ENCODE measurements at regions not wholly inside any gene's neighbourhood (a gene's known extent, or its start where the extent isn't known, plus 50 kb on each side); places are given as distances from the start of the nearest gene placed in this dataset.
A peak's percentile ranks its signal among the peaks of the same experiment; 100 is the strongest.
"Not testable (repeated sequence)": the region's sequence is repeated elsewhere in the genome, so short reads cannot be mapped to it uniquely, and the experiment has no call there.

- peak; percentile 38 for DNase-seq (ENCODE audit: low read depth)
Measured at GRCh38 chr11:71638801-71639519, 56.3 kb upstream of the KRTAP5-11 start.

DNA sequence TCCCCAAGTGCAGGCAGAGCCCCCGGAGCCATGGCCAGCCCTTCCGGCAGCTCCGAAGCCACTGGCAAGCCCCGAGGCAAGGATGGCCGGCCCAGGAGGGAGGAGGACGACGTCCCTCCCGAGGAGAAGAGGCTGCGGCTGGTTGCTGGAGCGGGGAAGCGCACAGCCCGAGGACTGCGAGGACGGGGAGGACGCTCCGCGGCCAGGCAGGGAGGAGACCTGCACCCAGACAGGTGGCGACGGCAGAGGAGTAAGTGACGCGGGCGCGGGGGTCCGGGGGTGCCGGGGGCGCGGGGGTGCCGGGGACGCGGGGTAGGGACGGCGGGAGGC is 56.8 kb upstream of the KRTAP5-11 start:
- not testable (repeated sequence) for DNase-seq (ENCODE audit: low read depth)

DNA sequence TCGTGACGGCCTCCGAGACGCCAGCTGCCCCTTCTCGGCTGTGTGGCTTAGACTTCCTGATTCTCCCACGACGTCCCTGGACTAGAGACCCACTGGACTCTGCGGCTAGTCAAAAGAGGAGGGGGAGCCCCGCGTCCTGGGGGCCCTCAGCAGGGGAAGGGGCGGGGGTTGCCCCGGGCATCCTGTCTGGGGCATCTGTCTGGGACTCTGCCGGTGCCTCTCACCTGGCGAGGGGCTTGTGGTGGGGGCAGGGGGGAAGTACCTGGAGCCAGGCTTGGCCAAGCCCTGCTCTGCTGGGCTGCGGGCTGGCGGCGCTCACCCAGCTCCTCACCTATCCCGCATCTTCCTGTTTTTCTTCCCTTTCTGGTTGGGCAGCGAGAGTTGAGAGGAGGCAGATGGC is 57.2 kb upstream of the KRTAP5-11 start:
- not testable (repeated sequence) for DNase-seq (ENCODE audit: low read depth)

GRCh38 chr11:71647078-71647477 is 64.4 kb upstream of the KRTAP5-11 start:
- DNase-seq (ENCODE audit: low read depth), result not testable (repeated sequence)

GRCh38 chr11:71652998-71653397 is 70.3 kb upstream of the KRTAP5-11 start:
- not testable (repeated sequence) for DNase-seq (ENCODE audit: low read depth)

- not testable (repeated sequence) for DNase-seq (ENCODE audit: low read depth)
Measured at GRCh38 chr11:71654423-71654822, 71.7 kb upstream of the KRTAP5-11 start.

DNA sequence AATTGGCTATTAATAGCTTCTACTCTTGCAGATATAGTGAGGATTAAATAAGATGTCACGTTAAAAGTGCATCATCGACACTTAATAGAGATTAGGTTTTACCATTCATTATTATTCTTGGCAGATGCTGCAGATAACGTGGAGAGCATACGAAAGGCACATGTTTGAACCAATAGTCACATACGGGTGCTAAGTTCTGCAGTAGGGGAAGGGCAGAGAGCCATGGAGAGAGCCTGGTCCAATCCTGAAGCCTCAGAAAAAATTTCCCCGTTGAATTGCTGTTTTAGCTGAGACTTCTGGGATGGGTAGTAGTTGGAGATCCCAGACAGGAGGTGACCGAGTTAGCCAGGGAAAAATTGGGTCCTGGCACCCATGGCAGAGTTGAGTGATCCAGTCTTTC is 72.4 kb upstream of the KRTAP5-11 start:
- DNase-seq (ENCODE audit: low read depth), result not testable (repeated sequence)

DNA sequence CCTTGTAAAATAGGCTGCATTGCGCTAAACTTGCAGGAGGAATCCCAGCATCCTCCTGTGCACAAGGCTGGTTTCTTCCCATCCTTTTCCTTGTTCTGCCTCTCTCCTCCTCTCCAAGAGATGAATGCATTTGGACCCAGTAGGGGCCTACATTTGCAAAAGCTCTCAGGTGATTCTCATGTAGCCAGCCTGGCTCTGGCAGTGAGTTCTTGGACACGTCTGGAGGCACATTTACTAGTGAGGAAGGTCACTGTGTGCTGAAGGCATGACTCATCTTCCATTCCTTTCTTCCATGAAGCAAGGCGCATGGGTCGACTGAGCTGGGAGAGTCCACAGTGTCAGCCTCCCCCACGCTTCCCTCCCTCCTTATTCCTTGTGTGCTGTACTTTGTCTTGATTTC is 73.8 kb upstream of the KRTAP5-11 start:
- not testable (repeated sequence) for DNase-seq (ENCODE audit: low read depth)

DNA sequence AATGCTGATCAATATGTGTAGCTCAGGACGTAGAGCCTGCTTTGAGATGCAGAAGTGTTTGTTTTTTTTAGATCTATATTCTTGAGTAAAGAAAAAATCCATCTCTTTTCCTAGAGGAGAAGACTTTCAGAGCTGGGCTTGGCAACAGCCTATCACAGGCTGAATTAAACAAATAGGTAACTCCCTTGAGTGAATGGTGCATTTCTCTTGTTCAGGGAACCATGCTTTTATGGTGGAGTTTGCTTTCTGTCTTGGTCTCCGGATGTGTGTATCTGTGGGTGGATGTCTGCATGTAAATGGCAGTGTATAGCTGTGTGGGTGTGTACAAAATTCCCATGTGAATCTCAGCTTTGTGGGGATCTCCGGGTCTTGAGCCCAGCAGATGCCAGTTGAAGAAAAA is 82.3 kb upstream of the KRTAP5-11 start:
- DNase-seq (ENCODE audit: low read depth), result not testable (repeated sequence)

- not testable (repeated sequence) for DNase-seq (ENCODE audit: low read depth)
Measured at GRCh38 chr11:71698110-71698509, 115.4 kb upstream of the KRTAP5-11 start.

DNA sequence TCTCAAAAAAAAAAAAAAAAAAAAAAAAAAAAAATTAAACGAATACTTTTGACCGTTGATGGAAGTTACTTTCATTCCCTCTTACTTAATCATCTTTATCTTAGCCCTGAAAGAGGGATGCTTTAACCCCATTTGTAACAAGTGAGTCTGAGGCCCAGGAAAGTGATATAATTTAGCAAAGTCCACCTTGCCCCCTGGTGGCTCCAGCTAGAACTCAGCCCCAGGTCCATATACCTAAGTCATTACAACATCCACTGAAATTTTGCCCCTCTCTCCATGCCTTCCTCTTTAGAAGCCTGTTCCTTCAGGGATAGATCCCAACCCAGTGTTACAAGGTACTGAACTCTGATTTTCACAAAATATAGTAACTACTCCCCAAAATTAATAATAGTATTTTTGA is 116.3 kb upstream of the KRTAP5-11 start:
- DNase-seq (ENCODE audit: low read depth), result not testable (repeated sequence)

DNA sequence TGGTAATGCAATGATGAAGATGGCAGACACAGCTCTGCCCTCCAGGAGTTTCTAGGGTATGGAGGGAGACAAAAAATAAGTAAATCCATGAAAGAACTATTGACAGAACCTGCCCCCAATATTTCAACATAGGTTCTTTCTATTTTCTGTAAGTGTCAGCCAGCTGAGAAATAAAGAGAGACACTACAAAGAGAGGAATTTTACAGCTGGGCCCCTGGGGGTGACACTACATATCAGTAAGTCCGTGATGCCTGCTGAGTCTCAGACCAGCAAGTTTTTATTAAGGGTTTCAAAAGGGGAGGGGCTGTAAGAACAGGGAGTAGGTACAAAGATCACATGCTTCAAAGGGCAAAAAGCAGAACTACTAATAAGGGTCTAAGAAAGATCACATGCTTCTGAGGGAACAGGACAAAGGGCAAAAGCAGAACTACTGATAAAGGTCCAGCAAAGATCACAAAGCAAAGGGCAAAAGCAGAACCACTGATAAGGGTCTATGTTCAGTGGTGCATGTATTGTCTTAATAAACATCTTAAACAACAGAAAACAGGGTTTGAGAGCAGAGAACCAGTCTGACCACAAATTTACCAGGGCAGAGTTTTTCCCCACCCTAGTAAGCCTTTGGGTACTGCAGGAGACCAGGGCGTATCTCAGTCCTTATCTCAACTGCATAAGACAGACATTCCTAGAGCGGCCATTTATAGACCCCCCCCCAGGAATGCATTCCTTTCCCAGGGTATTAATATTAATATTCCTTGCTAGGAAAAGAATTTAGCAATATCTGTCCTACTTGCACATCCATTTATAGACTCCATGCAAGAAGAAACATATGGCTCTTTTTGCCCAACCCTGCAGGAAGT is 119.0 kb upstream of the KRTAP5-11 start:
- not testable (repeated sequence) for DNase-seq (ENCODE audit: low read depth)

DNA sequence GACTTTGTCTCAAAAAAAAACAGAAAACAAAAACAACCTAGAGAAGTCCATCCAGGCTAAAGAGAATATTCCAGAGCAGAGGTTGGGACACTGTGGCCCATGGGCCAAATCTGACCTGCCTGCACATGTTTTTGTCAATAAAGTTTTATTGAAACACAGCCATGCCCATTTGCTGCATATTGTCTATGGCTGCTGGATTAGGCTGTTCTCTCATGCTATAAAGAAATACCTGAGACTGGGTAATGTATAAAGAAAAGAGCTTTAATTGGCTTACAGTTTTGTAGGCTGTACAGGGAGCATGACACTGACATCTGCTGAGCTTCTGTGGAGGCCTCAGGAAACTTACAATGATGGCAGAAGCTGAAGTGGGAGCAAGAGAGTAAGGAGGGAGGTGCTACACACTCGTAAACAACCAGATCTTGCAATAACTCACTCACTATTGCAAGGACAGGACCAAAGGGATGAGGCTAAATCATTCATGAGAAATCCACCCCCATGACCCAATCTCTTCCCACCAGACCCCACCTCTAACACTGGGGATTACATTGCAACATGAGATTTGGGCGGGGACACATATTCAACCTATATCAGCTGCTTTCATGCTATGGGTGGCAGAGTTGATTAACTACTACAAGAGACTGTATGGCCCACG is 122.5 kb upstream of the KRTAP5-11 start:
- DNase-seq (ENCODE audit: low read depth), result not testable (repeated sequence)

DNA sequence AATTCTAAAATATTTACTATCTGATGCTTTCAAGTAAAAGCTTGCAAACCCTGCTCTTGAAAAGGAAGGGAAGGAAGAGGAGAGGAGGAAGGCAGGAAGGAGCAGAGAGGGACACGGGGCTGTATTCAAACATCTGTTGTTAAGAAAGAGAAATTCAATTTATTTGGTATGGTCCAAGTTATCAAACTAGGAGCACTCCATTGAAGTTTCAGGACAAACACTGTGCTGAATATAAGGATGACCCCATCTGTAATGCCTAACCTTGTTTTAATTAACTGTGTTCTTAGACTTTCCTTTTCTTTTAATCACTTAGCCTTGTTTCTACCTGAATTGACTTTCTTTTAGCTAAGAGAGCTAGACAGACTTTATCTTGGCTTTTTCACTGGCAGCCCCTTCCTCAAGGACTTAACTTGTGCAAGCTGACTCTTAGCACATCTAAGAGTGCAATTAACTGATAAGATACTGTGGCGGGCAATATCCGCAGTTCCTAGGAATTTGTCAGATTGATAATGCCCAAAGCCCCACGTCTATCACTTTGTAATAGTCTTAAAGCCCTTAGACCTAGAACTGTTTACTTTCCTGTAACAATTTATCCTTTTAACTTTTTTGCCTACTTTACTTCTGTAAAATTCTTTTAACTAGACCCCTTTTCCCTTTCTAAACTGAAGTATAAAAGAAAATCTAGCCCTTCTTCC is 123.2 kb upstream of the KRTAP5-11 start:
- not testable (repeated sequence) for DNase-seq (ENCODE audit: low read depth)

GRCh38 chr11:71707083-71707482 is 124.4 kb upstream of the KRTAP5-11 start:
- not testable (repeated sequence) for DNase-seq (ENCODE audit: low read depth)

GRCh38 chr11:71709541-71709940 is 123.5 kb upstream of the DEFB108B start:
- not testable (repeated sequence) for DNase-seq (ENCODE audit: low read depth)

- DNase-seq (ENCODE audit: low read depth), result peak; percentile 3
Measured at GRCh38 chr11:71710171-71710671, 122.8 kb upstream of the DEFB108B start.

GRCh38 chr11:71710701-71711385 is 122.2 kb upstream of the DEFB108B start:
- DNase-seq (ENCODE audit: low read depth), result not testable (repeated sequence)

DNA sequence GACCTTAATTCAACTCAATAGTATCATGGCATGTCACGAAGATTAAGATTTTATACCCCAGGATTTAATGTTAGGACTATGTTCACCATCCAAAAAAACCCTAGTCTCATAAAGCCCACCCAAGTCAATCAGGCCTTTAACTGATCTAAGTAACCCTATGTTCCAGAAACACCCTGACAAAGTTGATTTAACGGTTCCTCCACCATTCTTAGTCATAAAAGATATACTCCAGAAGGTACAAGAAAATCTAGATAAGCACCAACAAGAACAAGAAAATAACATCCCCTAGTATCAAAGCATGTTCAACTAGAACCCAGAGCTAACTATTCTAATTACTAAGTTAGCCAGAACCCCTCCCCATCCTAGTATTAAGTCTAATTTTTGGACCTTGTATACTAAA is 120.7 kb upstream of the DEFB108B start:
- not testable (repeated sequence) for DNase-seq (ENCODE audit: low read depth)

DNA sequence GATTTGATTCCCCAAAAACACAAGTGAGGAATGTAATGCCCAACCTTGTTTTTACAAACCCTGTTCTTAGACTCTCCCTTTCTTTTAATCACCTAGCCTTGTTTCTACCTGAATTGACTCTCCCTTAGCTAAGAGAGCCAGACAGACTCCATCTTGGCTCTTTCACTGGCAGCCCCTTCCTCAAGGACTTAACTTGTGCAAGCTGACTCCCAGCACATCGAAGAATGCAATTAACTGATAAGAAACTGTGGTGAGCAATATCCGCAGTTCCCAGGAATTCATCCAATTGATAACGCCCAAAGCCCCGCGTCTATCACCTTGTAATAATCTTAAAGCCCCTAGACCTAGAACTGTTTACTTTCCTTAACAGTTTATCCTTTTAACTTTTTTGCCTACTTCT is 120.2 kb upstream of the DEFB108B start:
- not testable (repeated sequence) for DNase-seq (ENCODE audit: low read depth)

- DNase-seq (ENCODE audit: low read depth), result not testable (repeated sequence)
Measured at GRCh38 chr11:71714510-71714909, 118.5 kb upstream of the DEFB108B start.
